Ovary (tissue), 7 donors: ENCODE measurements at regions not wholly inside any gene's neighbourhood (a gene's known extent, or its start where the extent isn't known, plus 50 kb on each side); places are given as distances from the start of the nearest gene placed in this dataset.

ENCODE experiments used
- DNase-seq, 5 donors: peaks; one replicate each; pipeline ENCODE4 v3.0.0-alpha.2; 2019 to 2020
- H3K27ac ChIP-seq, 2 donors: fragments of 200-600 bp; one replicate each; pipeline versions ENCODE4 v1.5.1 to v1.8.0; 2019 to 2022
- H3K27me3 ChIP-seq: fragments of 200-600 bp; one replicate; pipeline ENCODE4 v1.8.0; 2022
- H3K36me3 ChIP-seq: fragments of 200-600 bp; sonication (generic); one replicate; pipeline ENCODE4 v1.5.1; 2019
- H3K4me1 ChIP-seq: one replicate; pipeline ENCODE4 v1.8.1; 2013; ENCODE audit warnings: mild to moderate bottlenecking, moderate library complexity; ENCODE audit not compliant: insufficient read depth
- H3K4me3 ChIP-seq: fragments of 200-600 bp; sonication (generic); one replicate; pipeline ENCODE4 v1.5.1; 2017
- H3K9me3 ChIP-seq, 2 donors: fragments of 200-600 bp in 1 of 2; sonication (generic) in 1 of 2; one replicate each; pipeline versions ENCODE4 v1.5.1 to v1.8.1; 2013 to 2019; ENCODE audit warnings: mild to moderate bottlenecking in 1 of 2, moderate library complexity in 1 of 2
- CTCF ChIP-seq, 3 donors: fragments of 450-650 bp in 2 of 3; fragments of 200-600 bp in 1 of 3; IDR thresholded peaks; one replicate each; pipeline versions ENCODE4 v1.5.1 to v1.8.0; 2016 to 2022; ENCODE audit warnings: antibody characterized with exemption in 3 of 3, mild to moderate bottlenecking in 1 of 3
- EP300 ChIP-seq: sonication (generic); formaldehyde crosslinking; IDR thresholded peaks from one replicate; pipeline ENCODE4 v1.6.1; 2017; ENCODE audit warnings: antibody characterized with exemption
- POLR2A ChIP-seq: fragments of 450-650 bp; IDR thresholded peaks from one replicate; pipeline ENCODE4 v1.6.1; 2017; ENCODE audit warnings: antibody characterized with exemption, mild to moderate bottlenecking, moderate library complexity
- WGBS, 3 donors: extraction: QIAGEN DNeasy Blood & Tissue Kit in 1 of 3; methylation state at CpG; one replicate each; pipeline versions ENCODE4 v1.1.5 to v1.1.7; 2013 to 2017; 5-methylcytosine and 5-hydroxymethylcytosine counted together
- intact Hi-C, 4 donors: fragments of 100-400 bp; cut with DNase I; formaldehyde crosslinking; loops; one replicate each; pipeline versions ENCODE4 v1.11.0 to v1.15.1; 2022 to 2023
- donor health status: DM: no; HTN: no; CAD: no; lungs with moderate emphysema.
- donor health status: DM: no; HTN: no; CAD: no.
- donor health status: Bipolar disorder and iron deficiency.
- donor health status: DM: no; HTN: no; CAD: no.
- donor health status: DM: yes; HTN: yes; CAD: no.

- Histone ChIP-seq H3K4me3 (no peak overlapping the region), H3K27me3 (no peaks in the 10 kb centered on the region), H3K4me1 (no peaks in the 10 kb centered on the region), H3K36me3 (no peaks in the 10 kb centered on the region), H3K27ac (no peak overlapping the region), H3K9me3 (no peaks in the 10 kb centered on the region)
- TF ChIP-seq CTCF (IDR thresholded peaks at IDR 0.05) (no peak), POLR2A (no peak), EP300 (no peak)
- no peak for DNase-seq
- 66 to 85% (median 74%) methylated on average over 1 of the region's 1 CpG for WGBS, 3 donors
- intact Hi-C loops = no loop called here
Measured at GRCh38 chr7:21099432-21099831, 312.7 kb upstream of the SP8 start.

GRCh38 chr7:21099955-21100354, 313.3 kb upstream of the SP8 start:
- H3K4me1 ChIP-seq = no peaks in the 10 kb centered on the region
- no peak overlapping the region for H3K27ac ChIP-seq
- no peaks in the 10 kb centered on the region for H3K36me3 ChIP-seq
- no peaks in the 10 kb centered on the region for H3K9me3 ChIP-seq
- DNase-seq = no peak
- no peak overlapping the region for H3K4me3 ChIP-seq
- no peaks in the 10 kb centered on the region for H3K27me3 ChIP-seq
- no peak for TF ChIP-seq CTCF (IDR thresholded peaks at IDR 0.05)
- intact Hi-C loops = no loop called here

GRCh38 chr7:21101541-21101940, 314.9 kb upstream of the SP8 start:
- no peak for DNase-seq
- Histone ChIP-seq H3K36me3 (no peaks in the 10 kb centered on the region), H3K27me3 (no peaks in the 10 kb centered on the region), H3K9me3 (no peaks in the 10 kb centered on the region), H3K4me3 (no peak overlapping the region), H3K4me1 (no peaks in the 10 kb centered on the region), H3K27ac (no peak overlapping the region)
- intact Hi-C loops = no loop called here
- TF ChIP-seq POLR2A (no peak), CTCF (IDR thresholded peaks at IDR 0.05) (no peak), EP300 (no peak)
- WGBS, 3 donors = 66 to 78% (median 77%) methylated on average over 2 of the region's 2 CpGs

- H3K27me3 ChIP-seq = no peaks in the 10 kb centered on the region
- H3K9me3 ChIP-seq = no peaks in the 10 kb centered on the region
- H3K36me3 ChIP-seq = no peaks in the 10 kb centered on the region
- TF ChIP-seq CTCF (IDR thresholded peaks at IDR 0.05) (no peak), POLR2A (no peak), EP300 (no peak)
- H3K27ac ChIP-seq = no peak overlapping the region
- 56 to 75% (median 60%) methylated on average over 4 of the region's 4 CpGs for WGBS, 3 donors
- no peak for DNase-seq
- H3K4me1 ChIP-seq = no peaks in the 10 kb centered on the region
- intact Hi-C loops = no loop called here
- H3K4me3 ChIP-seq = no peak overlapping the region
Measured at GRCh38 chr7:21103426-21104123, 316.9 kb upstream of the SP8 start.
